Glutamatergic neuron (in vitro differentiated cells): ENCODE measurements at regions not wholly inside any gene's neighbourhood (a gene's known extent, or its start where the extent isn't known, plus 50 kb on each side); places are given as distances from the start of the nearest gene placed in this dataset.

Experiments
- DNase-seq: peaks from one replicate; pipeline ENCODE4 v3.0.0; 2022
- H3K27ac Mint-ChIP-seq: one replicate; pipeline ENCODE4 v1.8.0; 2020; ENCODE audit warnings: mild to moderate bottlenecking, mixed read lengths, inconsistent platforms; ENCODE audit not compliant: unreplicated experiment
- H3K27me3 Mint-ChIP-seq: one replicate; pipeline ENCODE4 v1.8.0; 2020; ENCODE audit warnings: mild to moderate bottlenecking, moderate library complexity, mixed read lengths, inconsistent platforms; ENCODE audit not compliant: unreplicated experiment
- H3K36me3 Mint-ChIP-seq: one replicate; pipeline ENCODE4 v1.8.0; 2020; ENCODE audit warnings: mild to moderate bottlenecking, mixed read lengths, inconsistent platforms; ENCODE audit not compliant: unreplicated experiment
- H3K4me1 Mint-ChIP-seq: one replicate; pipeline ENCODE4 v1.8.0; 2020; ENCODE audit warnings: mild to moderate bottlenecking, low read depth, mixed read lengths, inconsistent platforms; ENCODE audit not compliant: unreplicated experiment
- H3K4me3 Mint-ChIP-seq: one replicate; pipeline ENCODE4 v1.8.0; 2020; ENCODE audit warnings: mild to moderate bottlenecking, mixed read lengths, inconsistent platforms; ENCODE audit not compliant: unreplicated experiment
- H3K9me3 Mint-ChIP-seq: one replicate; pipeline ENCODE4 v1.8.0; 2020; ENCODE audit warnings: mild to moderate bottlenecking, moderate library complexity, mixed read lengths, inconsistent platforms; ENCODE audit not compliant: unreplicated experiment
- CTCF ChIP-seq: fragments of 200-600 bp; sonication (generic); IDR thresholded peaks from one replicate; pipeline ENCODE4 v1.5.0; 2021; ENCODE audit not compliant: partially characterized antibody, unreplicated experiment

- Mint-ChIP-seq H3K27ac (no peak overlapping the region), H3K9me3 (peaks cover 3% of the 10 kb centered on the region), H3K4me3 (no peak overlapping the region), H3K36me3 (peaks cover 4% of the 10 kb centered on the region), H3K4me1 (peaks cover 6% of the 10 kb centered on the region), H3K27me3 (no peaks in the 10 kb centered on the region)
- DNase-seq: no peak
- no peak for TF ChIP-seq CTCF
These were observed 325.9 kb upstream of the TBL1XR1 start for GRCh38 chr3:177523067-177523675.

- DNase-seq: no peak
- no peak for TF ChIP-seq CTCF
- Mint-ChIP-seq H3K4me3 (no peak overlapping the region), H3K36me3 (peaks cover 4% of the 10 kb centered on the region), H3K27ac (no peak overlapping the region), H3K27me3 (no peaks in the 10 kb centered on the region), H3K9me3 (peaks cover 3% of the 10 kb centered on the region), H3K4me1 (peaks cover 4% of the 10 kb centered on the region)
These were observed 326.7 kb upstream of the TBL1XR1 start for GRCh38 chr3:177523872-177524438.

GRCh38 chr3:177524742-177525141 lies 327.5 kb upstream of the TBL1XR1 start:
- Mint-ChIP-seq H3K27ac (no peak overlapping the region), H3K4me3 (no peak overlapping the region), H3K27me3 (no peaks in the 10 kb centered on the region), H3K36me3 (peaks cover 4% of the 10 kb centered on the region), H3K9me3 (peaks cover 3% of the 10 kb centered on the region), H3K4me1 (peaks cover 2% of the 10 kb centered on the region)
- TF ChIP-seq CTCF: no peak
- no peak for DNase-seq

- no peak for DNase-seq
- peaks cover 3% of the 10 kb centered on the region for H3K9me3 Mint-ChIP-seq
- no peak for TF ChIP-seq CTCF
- no peak overlapping the region for H3K4me3 Mint-ChIP-seq
- peaks cover 4% of the 10 kb centered on the region for H3K36me3 Mint-ChIP-seq
- H3K27me3 Mint-ChIP-seq: no peaks in the 10 kb centered on the region
- H3K4me1 Mint-ChIP-seq: peaks cover 2% of the 10 kb centered on the region
- no peak overlapping the region for H3K27ac Mint-ChIP-seq
These were observed 328.1 kb upstream of the TBL1XR1 start for GRCh38 chr3:177525414-177525813.

GRCh38 chr3:177525987-177526712 lies 328.9 kb upstream of the TBL1XR1 start:
- no peak for TF ChIP-seq CTCF
- no peaks in the 10 kb centered on the region for H3K27me3 Mint-ChIP-seq
- H3K4me3 Mint-ChIP-seq: no peak overlapping the region
- peaks cover 4% of the 10 kb centered on the region for H3K36me3 Mint-ChIP-seq
- no peak overlapping the region for H3K27ac Mint-ChIP-seq
- H3K4me1 Mint-ChIP-seq: peaks cover 2% of the 10 kb centered on the region
- no peak for DNase-seq
- H3K9me3 Mint-ChIP-seq: peaks cover 3% of the 10 kb centered on the region
